ENCODE measurements at regions not wholly inside any gene's neighbourhood (a gene's known extent, or its start where the extent isn't known, plus 50 kb on each side); places are given as distances from the start of the nearest gene placed in this dataset.

- TF ChIP-seq CREB5 (CRISPR knock-in tag; IDR thresholded peaks at IDR 0.05; ENCODE audit: low read depth) (no peak), CSRNP3 (CRISPR knock-in tag; IDR thresholded peaks at IDR 0.05) (no peak), TSHZ2 (CRISPR knock-in tag; IDR thresholded peaks at IDR 0.05) (no peak), ARNTL (CRISPR knock-in tag; IDR thresholded peaks at IDR 0.05; ENCODE audit: borderline replicate concordance, low read depth) (no peak), ZFP30 (CRISPR knock-in tag; IDR thresholded peaks at IDR 0.05) (no peak), ISL1 (CRISPR knock-in tag; IDR thresholded peaks at IDR 0.05) (no peak), RARB (CRISPR knock-in tag; IDR thresholded peaks at IDR 0.05) (no peak), TOX (CRISPR knock-in tag; IDR thresholded peaks at IDR 0.05; ENCODE audit: borderline replicate concordance) (no peak), GLIS3 (CRISPR knock-in tag; IDR thresholded peaks at IDR 0.05) (no peak), POU6F1 (CRISPR knock-in tag; IDR thresholded peaks at IDR 0.05; ENCODE audit: borderline replicate concordance, low read depth) (no peak), TCF4 (CRISPR knock-in tag; IDR thresholded peaks at IDR 0.05; ENCODE audit: borderline replicate concordance) (no peak)
- ATAC-seq, result no peak
Observed at GRCh38 chr12:107551434-107551833, 134.2 kb upstream of the PWP1 start.

GRCh38 chr12:107552263-107552662, 133.3 kb upstream of the PWP1 start:
- no peak for ATAC-seq
- TF ChIP-seq CSRNP3 (CRISPR knock-in tag; IDR thresholded peaks at IDR 0.05) (no peak), TCF4 (CRISPR knock-in tag; IDR thresholded peaks at IDR 0.05; ENCODE audit: borderline replicate concordance) (no peak), ESRRG (CRISPR knock-in tag; IDR thresholded peaks at IDR 0.05) (no peak), ZNF70 (CRISPR knock-in tag; IDR thresholded peaks at IDR 0.05) (no peak), ZFP30 (CRISPR knock-in tag; IDR thresholded peaks at IDR 0.05) (no peak), RARB (CRISPR knock-in tag; IDR thresholded peaks at IDR 0.05) (no peak), ZNF8 (CRISPR knock-in tag; IDR thresholded peaks at IDR 0.05) (no peak), CREB5 (CRISPR knock-in tag; IDR thresholded peaks at IDR 0.05; ENCODE audit: low read depth) (no peak), TOX (CRISPR knock-in tag; IDR thresholded peaks at IDR 0.05; ENCODE audit: borderline replicate concordance) (no peak), SNAI2 (CRISPR knock-in tag; IDR thresholded peaks at IDR 0.05) (no peak), ZNF565 (CRISPR knock-in tag; conservative IDR thresholded peaks at IDR 0.05; ENCODE audit: low read depth) (no peak), BACH2 (CRISPR knock-in tag; IDR thresholded peaks at IDR 0.05; ENCODE audit: borderline replicate concordance) (no peak), GLIS3 (CRISPR knock-in tag; IDR thresholded peaks at IDR 0.05) (no peak), POU6F1 (CRISPR knock-in tag; IDR thresholded peaks at IDR 0.05; ENCODE audit: borderline replicate concordance, low read depth) (no peak)
